ENCODE measurements at regions not wholly inside any gene's neighbourhood (a gene's known extent, or its start where the extent isn't known, plus 50 kb on each side); places are given as distances from the start of the nearest gene placed in this dataset.
"Not testable (repeated sequence)": the region's sequence is repeated elsewhere in the genome, so short reads cannot be mapped to it uniquely, and the experiment has no call there.

DNA sequence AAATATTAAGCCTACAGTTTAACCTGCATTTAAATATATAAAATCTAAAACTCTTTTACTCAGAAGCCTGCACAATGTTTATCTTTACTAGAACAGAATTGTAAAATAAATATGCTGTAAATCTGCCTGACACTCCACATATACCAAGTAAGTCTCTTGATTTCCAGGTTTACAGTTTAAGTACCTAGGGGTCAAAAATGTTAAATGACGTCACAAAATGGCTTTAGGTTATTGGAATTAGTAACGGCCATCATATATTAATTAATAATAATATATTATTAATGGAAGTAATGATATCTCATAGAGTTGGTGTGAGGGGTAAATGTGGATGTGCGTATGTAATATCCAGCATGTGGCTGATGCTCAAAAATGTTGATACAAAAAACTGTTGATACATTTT lies 114.8 kb upstream of the ANO5 start:
- FAIRE-seq = no peak

GRCh38 chr11:22079133-22079872 lies 113.6 kb upstream of the ANO5 start:
- no peak for FAIRE-seq

DNA sequence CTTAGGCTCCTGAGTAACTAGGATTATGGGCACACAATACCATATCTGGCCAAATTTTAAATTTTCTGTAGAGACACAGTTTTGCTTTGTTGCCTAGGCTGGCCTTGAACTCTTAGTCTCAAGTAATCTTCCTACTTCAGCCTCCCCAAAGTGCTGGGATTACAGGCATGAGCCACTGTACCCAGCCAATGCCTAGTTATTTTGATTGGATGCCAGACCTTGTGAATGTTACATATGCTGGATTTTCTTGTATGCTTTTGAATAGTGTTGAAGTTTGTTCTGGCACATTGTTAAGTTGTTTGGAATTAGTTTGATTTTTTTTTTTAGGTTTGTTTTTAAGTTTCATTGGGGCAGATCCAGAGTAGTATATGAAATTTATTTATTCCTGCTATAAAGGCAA lies 110.7 kb upstream of the ANO5 start:
- no peak for FAIRE-seq

- no peak for FAIRE-seq
These were observed 110.1 kb upstream of the ANO5 start for GRCh38 chr11:22082788-22083187.

DNA sequence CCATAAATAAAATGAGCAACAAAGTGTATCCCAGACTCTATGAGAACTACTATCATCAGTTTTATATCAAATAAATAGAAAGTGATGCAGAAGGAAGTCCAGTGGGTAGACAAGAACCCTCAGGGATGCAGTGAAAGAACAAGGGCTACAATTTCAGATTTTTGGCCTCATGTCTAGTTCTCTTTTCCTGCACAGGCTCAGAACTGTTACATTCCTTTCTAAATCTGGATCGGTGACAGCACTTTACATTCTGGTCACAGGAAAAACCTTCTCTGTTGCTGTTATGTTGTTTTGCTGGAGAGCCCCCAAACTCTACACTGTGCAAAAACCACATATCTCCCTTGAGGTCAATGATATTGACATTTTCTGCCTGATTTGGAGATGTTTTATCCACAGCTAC lies 108.8 kb upstream of the ANO5 start:
- FAIRE-seq = no peak

DNA sequence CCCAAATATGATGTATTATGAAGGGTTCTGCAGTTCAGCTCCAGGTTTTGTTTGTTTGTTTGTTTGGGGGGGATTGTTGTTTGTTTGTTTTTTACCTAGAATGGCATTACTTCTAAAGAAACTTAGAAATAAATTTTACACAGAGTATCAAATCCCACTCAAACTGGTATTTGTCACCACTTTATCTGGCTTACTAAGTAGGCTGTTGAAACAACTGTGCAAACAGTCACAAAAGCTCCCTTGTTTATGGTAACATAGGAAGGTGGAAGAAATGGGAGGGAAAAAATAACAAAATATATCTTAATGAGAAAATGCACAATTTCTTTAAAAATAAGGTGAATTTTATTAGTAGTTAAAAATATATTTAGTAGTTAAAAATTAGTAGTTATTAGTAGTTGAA lies 108.3 kb upstream of the ANO5 start:
- FAIRE-seq = no peak

- no peak for FAIRE-seq
These were observed 103.3 kb upstream of the ANO5 start for GRCh38 chr11:22089609-22090008.

- FAIRE-seq = no peak
These were observed 86.3 kb upstream of the ANO5 start for GRCh38 chr11:22106566-22106965.

DNA sequence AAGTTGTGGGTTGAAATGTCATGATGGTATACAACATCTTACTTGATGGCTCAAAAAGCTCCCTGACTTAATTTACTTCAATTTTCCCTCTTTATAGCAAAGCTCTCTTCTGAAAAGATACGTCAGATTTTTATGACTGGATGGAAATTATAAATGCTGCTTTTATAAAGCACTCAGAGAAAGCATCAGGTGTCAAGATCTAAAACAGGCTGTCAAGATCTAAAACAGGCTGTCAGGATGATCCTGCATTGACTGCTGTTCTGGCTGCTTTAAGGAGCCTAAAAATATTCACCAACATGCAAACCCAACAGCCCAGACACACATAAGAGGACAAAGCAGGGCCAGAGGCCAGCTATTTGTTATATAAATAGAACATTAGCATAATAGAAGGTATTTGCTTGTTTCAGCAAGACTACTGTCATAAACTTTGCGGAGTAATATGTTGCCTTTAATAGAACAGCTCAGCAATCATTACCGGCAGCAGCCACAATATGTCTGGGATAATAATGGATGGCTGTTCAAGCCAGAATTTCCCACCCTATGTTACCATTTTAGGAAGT lies 77.3 kb upstream of the ANO5 start:
- no peak for FAIRE-seq

DNA sequence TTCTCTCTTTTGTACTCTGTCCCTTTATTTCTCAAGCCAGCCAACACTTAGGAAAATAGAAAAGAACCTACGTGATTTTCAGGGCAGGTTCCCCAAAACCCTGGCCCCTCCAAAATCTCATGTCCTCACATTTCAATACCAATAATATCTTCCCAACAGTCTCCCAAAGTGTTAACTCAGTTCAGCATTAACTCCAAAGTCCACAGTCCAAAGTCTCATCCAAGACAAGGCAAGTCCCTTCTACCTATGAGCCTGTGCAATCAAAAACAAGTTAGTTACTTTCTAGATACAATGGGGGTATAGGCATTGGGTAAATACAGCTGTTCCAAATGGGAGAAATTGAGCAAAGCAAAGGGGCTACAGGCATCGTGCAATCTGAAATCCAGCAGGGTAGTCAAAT lies 64.9 kb upstream of the ANO5 start:
- not testable (repeated sequence) for FAIRE-seq

- no peak for FAIRE-seq
These were observed 62.3 kb upstream of the ANO5 start for GRCh38 chr11:22130462-22131053.

GRCh38 chr11:22133776-22134175 lies 59.1 kb upstream of the ANO5 start:
- no peak for FAIRE-seq

- FAIRE-seq = no peak
These were observed 54.6 kb upstream of the ANO5 start for GRCh38 chr11:22138264-22138663.
